Loucy (cell line): ENCODE measurements at regions not wholly inside any gene's neighbourhood (a gene's known extent, or its start where the extent isn't known, plus 50 kb on each side); places are given as distances from the start of the nearest gene placed in this dataset.

Experiments used
- H2AFZ ChIP-seq: fragments of 200-600 bp; sonication (generic); 2 replicates; pipeline ENCODE4 v1.6.0; 2016; ENCODE audit warnings: antibody characterized with exemption, mild to moderate bottlenecking, low read length, moderate library complexity
- H3F3A ChIP-seq: fragments of 200-600 bp; 2 replicates; pipeline ENCODE4 v1.6.0; 2016; ENCODE audit warnings: antibody characterized with exemption, low read depth, mild to moderate bottlenecking
- H3K27me3 ChIP-seq: fragments of 200-600 bp; sonication (generic); 2 replicates; pipeline ENCODE4 v1.6.1; 2014; ENCODE audit warnings: low read length, mild to moderate bottlenecking; ENCODE audit not compliant: insufficient read depth, poor library complexity, severe bottlenecking
- H3K36me3 ChIP-seq: fragments of 200-600 bp; sonication (generic); 2 replicates; pipeline ENCODE4 v1.6.1; 2016; ENCODE audit warnings: low read length; ENCODE audit not compliant: insufficient read depth
- H3K4me1 ChIP-seq: fragments of 200-600 bp; sonication (generic); 2 replicates; pipeline ENCODE4 v1.5.1; 2014; ENCODE audit warnings: low read length, mild to moderate bottlenecking; ENCODE audit not compliant: insufficient read depth, poor library complexity, severe bottlenecking
- H3K4me2 ChIP-seq: fragments of 200-600 bp; sonication (generic); 2 replicates; pipeline ENCODE4 v1.6.0; 2014; ENCODE audit warnings: antibody characterized with exemption, low read length, low read depth, mild to moderate bottlenecking; ENCODE audit not compliant: poor library complexity, severe bottlenecking
- H3K4me3 ChIP-seq: fragments of 200-600 bp; sonication (generic); 2 replicates; pipeline ENCODE4 v1.5.1; 2014; ENCODE audit warnings: low read length, mild to moderate bottlenecking, mixed read lengths; ENCODE audit not compliant: poor library complexity, severe bottlenecking
- H3K79me2 ChIP-seq: fragments of 200-600 bp; sonication (generic); 2 replicates; pipeline ENCODE4 v1.6.1; 2014; ENCODE audit warnings: low read length; ENCODE audit not compliant: insufficient read depth
- H3K9ac ChIP-seq: fragments of 200-600 bp; sonication (generic); 2 replicates; pipeline ENCODE4 v1.6.0; 2014; ENCODE audit warnings: mild to moderate bottlenecking, low read depth, low read length, moderate library complexity; ENCODE audit not compliant: poor library complexity, severe bottlenecking
- H3K9me2 ChIP-seq: fragments of 200-600 bp; sonication (generic); replicated peaks from 2 replicates; pipeline ENCODE4 v1.6.1; 2016; ENCODE audit warnings: low read depth, low read length, mixed read lengths
- H3K9me3 ChIP-seq: fragments of 200-600 bp; sonication (generic); 2 replicates; pipeline ENCODE4 v1.6.1; 2014; ENCODE audit warnings: mild to moderate bottlenecking, antibody characterized with exemption, low read length, low read depth; ENCODE audit not compliant: insufficient read depth
- H4K20me1 ChIP-seq: fragments of 200-600 bp; sonication (generic); 2 replicates; pipeline ENCODE4 v1.6.0; 2014; ENCODE audit warnings: antibody characterized with exemption, low read length, mild to moderate bottlenecking; ENCODE audit not compliant: insufficient read depth, poor library complexity, severe bottlenecking
- EZH2phosphoT487 ChIP-seq: fragments of 200-600 bp; IDR thresholded peaks from 2 replicates; pipeline ENCODE4 v1.6.1; 2018; ENCODE audit warnings: antibody characterized with exemption, mild to moderate bottlenecking, moderate library complexity, borderline replicate concordance
- TF ChIP-seq, protein P1 (sequence below): fragments of 200-600 bp; sonication (generic); conservative IDR thresholded peaks from 2 replicates; pipeline ENCODE4 v1.5.1; 2014; ENCODE audit warnings: mild to moderate bottlenecking, antibody characterized with exemption, low read length

DNA sequence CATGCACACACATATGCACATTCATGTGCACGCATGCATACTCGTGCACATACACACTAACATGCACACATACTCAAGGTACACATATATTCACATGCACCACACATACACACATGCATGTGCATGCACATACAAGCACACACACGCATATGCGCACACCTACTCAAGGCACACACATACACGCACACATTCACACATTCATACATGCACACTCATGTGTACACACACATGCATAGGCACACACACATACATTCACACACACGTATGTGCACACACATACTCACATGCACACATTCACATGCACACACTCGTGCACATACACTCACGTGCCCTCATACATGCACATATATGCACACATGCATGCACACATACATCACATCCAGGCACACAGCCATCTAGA is 489.0 kb downstream of the MN1 start:
- no peak overlapping the region for H3K4me3 ChIP-seq
- no peaks in the 10 kb centered on the region for H3F3A ChIP-seq
- no peaks in the 10 kb centered on the region for H3K4me1 ChIP-seq
- TF ChIP-seq EZH2phosphoT487, result no peak
- TF ChIP-seq, protein P1, sequence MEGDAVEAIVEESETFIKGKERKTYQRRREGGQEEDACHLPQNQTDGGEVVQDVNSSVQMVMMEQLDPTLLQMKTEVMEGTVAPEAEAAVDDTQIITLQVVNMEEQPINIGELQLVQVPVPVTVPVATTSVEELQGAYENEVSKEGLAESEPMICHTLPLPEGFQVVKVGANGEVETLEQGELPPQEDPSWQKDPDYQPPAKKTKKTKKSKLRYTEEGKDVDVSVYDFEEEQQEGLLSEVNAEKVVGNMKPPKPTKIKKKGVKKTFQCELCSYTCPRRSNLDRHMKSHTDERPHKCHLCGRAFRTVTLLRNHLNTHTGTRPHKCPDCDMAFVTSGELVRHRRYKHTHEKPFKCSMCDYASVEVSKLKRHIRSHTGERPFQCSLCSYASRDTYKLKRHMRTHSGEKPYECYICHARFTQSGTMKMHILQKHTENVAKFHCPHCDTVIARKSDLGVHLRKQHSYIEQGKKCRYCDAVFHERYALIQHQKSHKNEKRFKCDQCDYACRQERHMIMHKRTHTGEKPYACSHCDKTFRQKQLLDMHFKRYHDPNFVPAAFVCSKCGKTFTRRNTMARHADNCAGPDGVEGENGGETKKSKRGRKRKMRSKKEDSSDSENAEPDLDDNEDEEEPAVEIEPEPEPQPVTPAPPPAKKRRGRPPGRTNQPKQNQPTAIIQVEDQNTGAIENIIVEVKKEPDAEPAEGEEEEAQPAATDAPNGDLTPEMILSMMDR, result no peak
- no peak overlapping the region for H2AFZ ChIP-seq
- no peaks in the 10 kb centered on the region for H4K20me1 ChIP-seq
- H3K9me2 ChIP-seq, result no peaks in the 10 kb centered on the region
- no peaks in the 10 kb centered on the region for H3K79me2 ChIP-seq
- no peaks in the 10 kb centered on the region for H3K36me3 ChIP-seq
- H3K4me2 ChIP-seq, result no peak overlapping the region
- no peaks in the 10 kb centered on the region for H3K27me3 ChIP-seq
- no peak overlapping the region for H3K9ac ChIP-seq
- H3K9me3 ChIP-seq, result no peaks in the 10 kb centered on the region

DNA sequence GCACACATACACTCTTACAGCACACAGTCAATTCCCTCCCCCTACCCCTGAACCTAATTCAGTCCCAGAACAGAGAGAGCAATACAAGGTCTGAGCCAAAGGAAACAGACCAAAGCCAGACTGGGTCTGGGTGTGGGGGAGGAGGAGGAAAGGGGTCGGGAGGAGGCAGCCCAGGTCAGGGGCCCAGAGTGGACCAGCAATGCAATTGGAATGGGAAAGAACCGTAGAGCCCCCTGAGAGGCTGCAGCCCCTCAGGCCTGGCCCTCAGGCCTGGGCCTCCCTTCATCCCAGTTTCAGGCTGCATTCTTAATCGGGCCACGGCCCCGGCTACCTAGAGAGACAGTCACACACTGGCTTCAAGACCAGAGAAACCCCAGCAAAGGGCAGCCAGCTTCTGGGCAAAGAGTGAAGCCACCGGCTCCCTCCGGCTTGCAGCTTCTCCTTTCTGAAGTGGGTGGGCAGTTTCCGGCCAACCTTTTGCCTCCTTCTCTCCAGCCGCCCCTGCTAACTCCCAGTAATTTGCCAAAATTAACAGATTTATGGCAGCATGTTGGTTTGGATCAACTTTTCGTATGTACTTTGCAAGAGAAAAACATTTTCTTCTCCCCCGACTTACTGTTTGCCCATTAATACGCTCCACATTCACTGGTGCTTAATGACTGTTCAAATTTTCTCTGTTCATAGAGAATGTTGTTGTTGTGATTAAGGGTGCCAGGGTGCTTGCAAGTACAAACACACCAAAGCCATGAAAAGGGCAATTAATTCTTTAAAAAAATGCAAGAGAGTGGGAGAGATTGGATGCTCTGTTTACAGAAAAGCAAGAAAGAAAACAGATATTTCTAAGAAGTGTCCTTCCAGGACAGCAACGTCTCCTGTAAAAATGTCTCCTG is 488.3 kb downstream of the MN1 start:
- no peak overlapping the region for H2AFZ ChIP-seq

DNA sequence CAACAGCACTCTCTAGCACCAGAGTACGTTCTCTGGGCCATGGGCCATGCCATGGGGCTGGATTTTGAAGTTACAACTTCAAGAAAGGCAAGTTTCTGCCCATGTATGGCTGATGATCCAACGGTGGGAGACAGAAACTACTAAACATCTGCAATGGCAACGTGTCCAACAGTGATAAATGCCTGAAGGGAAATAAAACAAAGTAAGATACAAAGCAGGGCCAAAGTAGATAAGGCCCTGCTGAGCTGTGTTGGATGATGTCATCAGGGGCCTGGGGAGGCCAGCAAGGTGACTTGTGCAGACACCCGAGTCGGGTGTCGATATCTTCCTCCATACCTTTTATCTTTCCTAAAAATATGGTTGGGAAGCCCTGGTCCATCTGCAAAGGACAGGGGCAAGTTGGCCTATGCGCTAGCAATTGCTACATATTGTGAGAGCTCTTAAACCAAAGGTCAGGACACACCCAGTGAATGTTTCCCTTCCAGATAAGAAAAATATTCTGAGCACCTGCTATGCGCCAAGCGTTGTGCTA is 487.2 kb downstream of the MN1 start:
- no peaks in the 10 kb centered on the region for H3K79me2 ChIP-seq

More for the DNA sequence above, 488.3 kb downstream of the MN1 start:
- H3F3A ChIP-seq, result no peaks in the 10 kb centered on the region
- H3K9me3 ChIP-seq, result no peaks in the 10 kb centered on the region
- TF ChIP-seq, protein P1, result no peak
- no peak for TF ChIP-seq EZH2phosphoT487
- no peaks in the 10 kb centered on the region for H3K27me3 ChIP-seq
- H3K36me3 ChIP-seq, result no peaks in the 10 kb centered on the region
- H3K4me3 ChIP-seq, result no peak overlapping the region
- no peaks in the 10 kb centered on the region for H4K20me1 ChIP-seq
- no peak overlapping the region for H3K4me2 ChIP-seq
- H3K4me1 ChIP-seq, result no peaks in the 10 kb centered on the region
- no peaks in the 10 kb centered on the region for H3K79me2 ChIP-seq
- H3K9ac ChIP-seq, result no peak overlapping the region
- H3K9me2 ChIP-seq, result no peaks in the 10 kb centered on the region

More for the DNA sequence above, 487.2 kb downstream of the MN1 start:
- Histone ChIP-seq H2AFZ (no peak overlapping the region), H4K20me1 (no peaks in the 10 kb centered on the region), H3K36me3 (no peaks in the 10 kb centered on the region), H3K27me3 (no peaks in the 10 kb centered on the region), H3K4me3 (no peak overlapping the region), H3K9me3 (no peaks in the 10 kb centered on the region), H3K9ac (no peak overlapping the region), H3K4me2 (no peak overlapping the region), H3K4me1 (no peaks in the 10 kb centered on the region), H3K9me2 (no peaks in the 10 kb centered on the region), H3F3A (no peaks in the 10 kb centered on the region)
- TF ChIP-seq, protein P1, result no peak
- no peak for TF ChIP-seq EZH2phosphoT487
